Nephron progenitor cell (in vitro differentiated cells): ENCODE measurements at regions not wholly inside any gene's neighbourhood (a gene's known extent, or its start where the extent isn't known, plus 50 kb on each side); places are given as distances from the start of the nearest gene placed in this dataset.

Experiments
- DNase-seq: peaks from one replicate; pipeline ENCODE4 v3.0.0; 2021
- H3K27ac Mint-ChIP-seq: 2 replicates; pipeline ENCODE4 v1.8.0; 2021; ENCODE audit warnings: mild to moderate bottlenecking, moderate library complexity, mixed read lengths
- H3K27me3 Mint-ChIP-seq: 2 replicates; pipeline ENCODE4 v1.8.0; 2021; ENCODE audit warnings: mild to moderate bottlenecking, low read depth, mixed read lengths; ENCODE audit not compliant: poor library complexity
- H3K36me3 Mint-ChIP-seq: 2 replicates; pipeline ENCODE4 v1.8.0; 2021; ENCODE audit warnings: low read depth, mixed read lengths
- H3K4me1 Mint-ChIP-seq: 2 replicates; pipeline ENCODE4 v1.8.0; 2021; ENCODE audit warnings: mixed read lengths
- H3K4me3 Mint-ChIP-seq: 2 replicates; pipeline ENCODE4 v1.8.0; 2021; ENCODE audit warnings: mild to moderate bottlenecking, moderate library complexity, mixed read lengths
- H3K9me3 Mint-ChIP-seq: 2 replicates; pipeline ENCODE4 v1.8.0; 2021; ENCODE audit warnings: mild to moderate bottlenecking, moderate library complexity, mixed read lengths
- TF ChIP-seq, protein P1 (sequence below): fragments of 200-600 bp; sonication (generic); IDR thresholded peaks from 2 replicates; pipeline ENCODE4 v1.5.0; 2021; ENCODE audit warnings: antibody characterized with exemption

DNA sequence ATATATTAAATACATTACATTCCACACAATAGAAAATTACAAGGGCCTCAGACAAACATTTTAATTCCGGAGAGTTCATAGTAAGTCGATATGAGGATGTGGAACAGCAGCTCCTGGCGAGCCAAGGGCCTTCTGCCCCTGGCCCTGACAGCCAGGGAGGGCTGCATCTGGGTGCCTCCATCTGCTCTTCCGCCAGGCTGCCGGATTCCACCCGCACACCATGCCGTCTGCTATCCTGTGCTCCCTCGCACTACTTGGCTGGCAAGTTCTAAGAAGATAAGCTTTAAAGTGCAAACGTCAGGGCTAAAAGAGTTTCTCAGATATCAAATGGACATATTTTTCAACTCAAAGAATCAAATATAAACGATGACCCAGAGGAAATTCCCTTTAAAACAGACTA lies 656.3 kb upstream of the NOX3 start:
- H3K4me3 Mint-ChIP-seq, result no peak overlapping the region
- H3K36me3 Mint-ChIP-seq, result no peaks in the 10 kb centered on the region

DNA sequence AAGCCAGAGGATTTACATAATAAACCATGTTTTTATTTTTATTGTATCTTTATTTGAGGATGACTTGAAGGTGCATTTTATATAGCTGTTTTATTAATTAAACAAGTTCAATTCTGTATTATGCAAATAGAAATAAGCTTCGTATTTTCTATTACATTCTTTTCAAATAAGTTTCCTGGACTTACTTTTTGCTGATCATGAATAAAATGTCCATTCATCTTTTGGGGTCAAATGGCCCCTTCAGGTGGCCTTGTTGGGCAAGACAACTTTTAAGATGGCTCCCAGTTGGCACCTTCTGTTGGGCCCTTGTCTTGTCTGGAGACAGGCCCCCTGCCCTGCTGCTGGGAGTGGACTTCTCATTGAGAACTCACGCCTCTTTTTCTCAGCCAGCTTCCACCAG lies 654.6 kb upstream of the NOX3 start:
- H3K27me3 Mint-ChIP-seq, result peaks cover under 1% of the 10 kb centered on the region
- H3K4me3 Mint-ChIP-seq, result no peak overlapping the region
- no peak overlapping the region for H3K27ac Mint-ChIP-seq
- no peak for DNase-seq
- H3K36me3 Mint-ChIP-seq, result no peaks in the 10 kb centered on the region
- peaks cover 8% of the 10 kb centered on the region for H3K4me1 Mint-ChIP-seq
- TF ChIP-seq, protein P1, sequence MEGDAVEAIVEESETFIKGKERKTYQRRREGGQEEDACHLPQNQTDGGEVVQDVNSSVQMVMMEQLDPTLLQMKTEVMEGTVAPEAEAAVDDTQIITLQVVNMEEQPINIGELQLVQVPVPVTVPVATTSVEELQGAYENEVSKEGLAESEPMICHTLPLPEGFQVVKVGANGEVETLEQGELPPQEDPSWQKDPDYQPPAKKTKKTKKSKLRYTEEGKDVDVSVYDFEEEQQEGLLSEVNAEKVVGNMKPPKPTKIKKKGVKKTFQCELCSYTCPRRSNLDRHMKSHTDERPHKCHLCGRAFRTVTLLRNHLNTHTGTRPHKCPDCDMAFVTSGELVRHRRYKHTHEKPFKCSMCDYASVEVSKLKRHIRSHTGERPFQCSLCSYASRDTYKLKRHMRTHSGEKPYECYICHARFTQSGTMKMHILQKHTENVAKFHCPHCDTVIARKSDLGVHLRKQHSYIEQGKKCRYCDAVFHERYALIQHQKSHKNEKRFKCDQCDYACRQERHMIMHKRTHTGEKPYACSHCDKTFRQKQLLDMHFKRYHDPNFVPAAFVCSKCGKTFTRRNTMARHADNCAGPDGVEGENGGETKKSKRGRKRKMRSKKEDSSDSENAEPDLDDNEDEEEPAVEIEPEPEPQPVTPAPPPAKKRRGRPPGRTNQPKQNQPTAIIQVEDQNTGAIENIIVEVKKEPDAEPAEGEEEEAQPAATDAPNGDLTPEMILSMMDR, result no peak
- H3K9me3 Mint-ChIP-seq, result no peaks in the 10 kb centered on the region

More for the DNA sequence above, 656.3 kb upstream of the NOX3 start:
- Mint-ChIP-seq H3K9me3 (no peaks in the 10 kb centered on the region), H3K27me3 (peaks cover 4% of the 10 kb centered on the region), H3K27ac (no peak overlapping the region), H3K4me1 (peaks cover 8% of the 10 kb centered on the region)
- DNase-seq, result no peak
- TF ChIP-seq, protein P1, result no peak

DNA sequence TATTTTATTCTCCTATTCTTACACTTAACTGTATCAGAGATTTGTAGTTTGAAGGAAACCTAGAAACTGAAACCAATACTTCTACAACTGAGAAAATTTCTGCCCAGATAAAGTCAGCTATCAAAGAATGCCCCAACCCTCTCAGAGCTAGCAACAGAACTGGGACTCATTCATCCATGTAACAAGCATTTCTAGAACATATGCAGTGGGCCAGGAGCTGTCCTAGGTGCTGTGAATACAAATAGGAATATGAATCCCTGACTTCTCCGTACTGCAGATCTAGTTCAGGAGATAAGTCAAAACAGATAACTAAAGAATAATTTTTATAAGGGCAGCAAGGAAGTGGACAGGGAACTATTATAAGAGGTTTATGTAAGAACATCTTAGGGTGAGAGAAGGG lies 654.1 kb upstream of the NOX3 start:
- Mint-ChIP-seq H3K4me3 (no peak overlapping the region), H3K27ac (no peak overlapping the region), H3K36me3 (no peaks in the 10 kb centered on the region), H3K9me3 (no peaks in the 10 kb centered on the region), H3K27me3 (peaks cover 6% of the 10 kb centered on the region), H3K4me1 (peaks cover 8% of the 10 kb centered on the region)
- TF ChIP-seq, protein P1, result no peak
- DNase-seq, result no peak

DNA sequence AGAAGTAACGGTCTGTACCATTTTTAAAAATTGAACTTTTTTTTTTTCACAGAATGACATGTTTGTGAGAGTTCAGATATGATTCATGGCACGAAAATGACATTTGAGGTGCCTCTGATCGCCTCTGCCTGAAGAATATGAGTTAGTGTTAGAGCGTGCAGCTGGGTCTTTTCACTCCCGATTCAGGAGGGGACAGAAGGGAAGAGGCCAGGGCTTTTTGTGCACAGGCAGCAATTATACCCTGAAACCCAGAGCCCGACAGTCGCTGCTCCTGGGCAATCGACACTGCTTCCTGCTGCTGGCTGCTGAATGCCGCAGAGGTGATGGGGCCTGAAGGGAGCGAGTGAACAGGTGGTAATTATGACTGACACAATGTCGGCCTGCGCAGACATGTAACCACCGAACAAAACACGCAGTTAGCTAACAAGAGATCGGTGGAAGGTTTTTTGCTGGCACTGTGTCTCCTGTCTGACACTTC lies 652.0 kb upstream of the NOX3 start:
- H3K27ac Mint-ChIP-seq, result no peak overlapping the region

DNA sequence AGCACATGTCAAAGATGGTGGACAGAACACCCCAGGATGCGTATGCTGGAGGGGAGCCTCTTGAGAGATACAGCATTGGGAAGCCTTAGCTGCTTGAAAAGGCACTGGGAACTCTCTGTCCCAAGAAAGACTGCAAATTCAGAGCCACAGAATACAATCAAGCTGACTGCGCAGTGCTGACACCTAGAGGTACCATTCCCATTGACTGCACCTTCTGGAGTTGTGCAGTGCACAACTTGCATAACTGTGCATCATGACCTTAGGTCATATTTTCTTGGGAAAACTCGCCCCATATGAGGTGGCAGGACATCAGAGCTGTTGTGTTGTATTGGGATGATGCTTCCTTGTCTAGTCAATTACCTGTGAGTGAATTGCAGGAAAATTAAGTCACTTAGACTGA lies 646.5 kb upstream of the NOX3 start:
- Mint-ChIP-seq H3K9me3 (no peaks in the 10 kb centered on the region), H3K4me3 (no peak overlapping the region), H3K27me3 (peaks cover 13% of the 10 kb centered on the region), H3K27ac (no peak overlapping the region), H3K36me3 (no peaks in the 10 kb centered on the region), H3K4me1 (peaks cover under 1% of the 10 kb centered on the region)
- DNase-seq, result no peak
- TF ChIP-seq, protein P1, result peak; percentile 11

More for the DNA sequence above, 652.0 kb upstream of the NOX3 start:
- DNase-seq, result peak; percentile 6
- TF ChIP-seq, protein P1, result no peak
- Mint-ChIP-seq H3K4me3 (no peak overlapping the region), H3K9me3 (no peaks in the 10 kb centered on the region), H3K36me3 (no peaks in the 10 kb centered on the region), H3K4me1 (peaks cover 8% of the 10 kb centered on the region), H3K27me3 (peaks cover 7% of the 10 kb centered on the region)

DNA sequence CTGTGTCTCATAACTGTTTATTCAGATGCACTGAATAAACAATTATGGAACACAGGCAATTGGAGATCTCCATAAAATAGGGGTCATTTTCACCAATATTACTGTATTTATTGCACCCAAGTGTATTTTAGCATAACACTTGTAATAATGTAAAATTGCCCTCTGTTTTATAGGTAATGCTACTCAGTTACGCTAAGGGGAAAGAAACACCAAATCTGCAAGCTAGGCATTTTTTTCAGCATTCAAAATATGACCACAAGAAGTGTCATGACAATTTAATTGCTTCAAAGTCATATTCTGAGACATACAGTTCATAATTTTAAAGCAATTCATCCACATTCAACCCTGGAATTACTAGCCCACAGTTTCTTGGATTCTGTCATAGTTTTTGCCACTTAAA lies 643.2 kb upstream of the NOX3 start:
- H3K4me3 Mint-ChIP-seq, result no peak overlapping the region
- H3K27me3 Mint-ChIP-seq, result peaks cover 6% of the 10 kb centered on the region
- DNase-seq, result no peak
- TF ChIP-seq, protein P1, result no peak
- no peak overlapping the region for H3K27ac Mint-ChIP-seq
- H3K4me1 Mint-ChIP-seq, result no peaks in the 10 kb centered on the region
- H3K9me3 Mint-ChIP-seq, result no peaks in the 10 kb centered on the region
- no peaks in the 10 kb centered on the region for H3K36me3 Mint-ChIP-seq
